ENCODE measurements at regions not wholly inside any gene's neighbourhood (a gene's known extent, or its start where the extent isn't known, plus 50 kb on each side); places are given as distances from the start of the nearest gene placed in this dataset.

DNA sequence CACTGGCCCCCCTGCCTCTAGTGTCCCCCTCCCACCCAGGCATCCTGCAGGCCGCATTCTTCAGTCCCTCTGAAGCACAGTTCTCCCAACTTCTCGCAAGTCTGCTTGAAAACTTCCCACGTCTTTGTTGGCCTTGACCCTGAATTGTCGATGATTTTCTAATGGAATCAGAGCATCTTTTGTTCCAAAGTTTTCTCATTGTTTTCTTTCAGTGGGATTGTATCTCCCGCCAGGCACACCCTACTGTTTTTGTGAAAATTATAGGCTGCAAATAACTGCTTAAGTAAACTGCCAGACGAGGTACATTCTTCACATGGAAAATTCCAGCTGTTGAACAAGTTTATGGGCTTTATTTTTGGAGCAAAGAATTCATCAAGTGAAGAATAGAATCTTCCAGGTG lies 122.6 kb upstream of the SLC25A48 start:
- TF ChIP-seq SIN3A (IDR thresholded peaks at IDR 0.05; ENCODE audit: borderline replicate concordance, low read depth, low read length), result no peak
- no peak for TF ChIP-seq TAF1 (IDR thresholded peaks at IDR 0.05; ENCODE audit: borderline replicate concordance, low read depth, low read length)
